CD4-positive, CD25-positive, alpha-beta regulatory T cell (primary cell): ENCODE measurements at regions not wholly inside any gene's neighbourhood (a gene's known extent, or its start where the extent isn't known, plus 50 kb on each side); places are given as distances from the start of the nearest gene placed in this dataset.
A peak's percentile ranks its signal among the peaks of the same experiment; 100 is the strongest.
"Not testable (repeated sequence)": the region's sequence is repeated elsewhere in the genome, so short reads cannot be mapped to it uniquely, and the experiment has no call there.

Experiments used
- ATAC-seq, 2 donors: fragments of 150-1000 bp; cut with Tn5 transposase; one replicate each; pipeline ENCODE4 v1.10.0; 2021; ENCODE audit warnings: low read depth in 2 of 2, moderate number of reproducible peaks in 2 of 2, moderate library complexity in 1 of 2
- DNase-seq, 3 donors: peaks; one replicate each; pipeline versions ENCODE4 v3.0.0 to v3.0.0-alpha.2; 2012 to 2022; ENCODE audit warnings: mixed read lengths in 1 of 3
- H3K27ac ChIP-seq: one replicate; pipeline ENCODE4 v1.7.0; 2013; ENCODE audit warnings: mild to moderate bottlenecking, low read length; ENCODE audit not compliant: insufficient read depth, poor library complexity, severe bottlenecking
- H3K27me3 ChIP-seq: one replicate; pipeline ENCODE4 v1.7.0; 2013; ENCODE audit warnings: low read length; ENCODE audit not compliant: control insufficient read depth, insufficient read depth
- H3K36me3 ChIP-seq: one replicate; pipeline ENCODE4 v1.7.0; 2013; ENCODE audit warnings: mild to moderate bottlenecking, low read length, moderate library complexity; ENCODE audit not compliant: control insufficient read depth, insufficient read depth
- H3K4me1 ChIP-seq: 2 replicates; pipeline ENCODE4 v1.7.0; 2013; ENCODE audit warnings: mild to moderate bottlenecking, low read length; ENCODE audit not compliant: insufficient read depth, control insufficient read depth, poor library complexity, severe bottlenecking
- H3K4me3 ChIP-seq: one replicate; pipeline ENCODE4 v1.7.0; 2013; ENCODE audit warnings: low read depth, mild to moderate bottlenecking, low read length, moderate library complexity
- H3K9me3 ChIP-seq, 2 experiments: 1 replicate in 1 of 2; 2 replicates in 1 of 2; pipeline ENCODE4 v1.7.0; 2013; ENCODE audit warnings: low read length in 2 of 2, mild to moderate bottlenecking in 1 of 2, moderate library complexity in 1 of 2; ENCODE audit not compliant: control insufficient read depth in 2 of 2
- H3K27ac Mint-ChIP-seq, 3 donors: one replicate each; pipeline ENCODE4 v1.8.0; 2020 to 2022; ENCODE audit warnings: mild to moderate bottlenecking in 3 of 3, mixed read lengths in 3 of 3, moderate library complexity in 2 of 3
- H3K27me3 Mint-ChIP-seq: one replicate; pipeline ENCODE4 v1.8.0; 2022; ENCODE audit warnings: mild to moderate bottlenecking, mixed read lengths
- H3K36me3 Mint-ChIP-seq: one replicate; pipeline ENCODE4 v1.8.0; 2020; ENCODE audit warnings: mixed read lengths
- H3K4me1 Mint-ChIP-seq, 4 donors: one replicate each; pipeline ENCODE4 v1.8.0; 2020 to 2022; ENCODE audit warnings: mixed read lengths in 4 of 4, mild to moderate bottlenecking in 1 of 4
- H3K4me3 Mint-ChIP-seq, 4 donors: one replicate each; pipeline ENCODE4 v1.8.0; 2020 to 2022; ENCODE audit warnings: mild to moderate bottlenecking in 4 of 4, mixed read lengths in 4 of 4, moderate library complexity in 3 of 4
- H3K9me3 Mint-ChIP-seq, 7 donors: one replicate each; pipeline ENCODE4 v1.8.0; 2020 to 2022; ENCODE audit warnings: mixed read lengths in 7 of 7, mild to moderate bottlenecking in 3 of 7, moderate library complexity in 2 of 7

DNA sequence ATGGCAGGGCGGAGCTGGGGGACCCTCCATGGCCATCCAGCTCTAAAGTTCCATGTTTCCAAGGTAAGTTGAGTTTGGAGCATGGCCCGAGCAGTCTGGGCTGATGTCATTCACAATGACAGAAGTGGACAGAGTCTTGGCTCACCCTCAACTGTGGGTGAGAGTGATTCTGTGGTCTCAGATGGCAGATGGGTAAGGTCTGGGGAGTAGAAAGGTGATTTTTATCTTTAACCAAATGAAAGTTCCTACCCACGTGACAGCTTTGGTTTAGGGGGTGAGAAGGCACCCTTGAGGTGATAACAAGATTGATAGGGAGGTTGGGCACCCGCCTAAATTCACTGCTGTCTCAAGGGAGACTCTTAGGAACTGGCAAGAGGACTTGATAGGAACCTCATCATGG lies 57.6 kb upstream of the PDZD8 start:
- no peaks in the 10 kb centered on the region for H3K4me1 ChIP-seq
- H3K4me1 Mint-ChIP-seq = no peaks in the 10 kb centered on the region

DNA sequence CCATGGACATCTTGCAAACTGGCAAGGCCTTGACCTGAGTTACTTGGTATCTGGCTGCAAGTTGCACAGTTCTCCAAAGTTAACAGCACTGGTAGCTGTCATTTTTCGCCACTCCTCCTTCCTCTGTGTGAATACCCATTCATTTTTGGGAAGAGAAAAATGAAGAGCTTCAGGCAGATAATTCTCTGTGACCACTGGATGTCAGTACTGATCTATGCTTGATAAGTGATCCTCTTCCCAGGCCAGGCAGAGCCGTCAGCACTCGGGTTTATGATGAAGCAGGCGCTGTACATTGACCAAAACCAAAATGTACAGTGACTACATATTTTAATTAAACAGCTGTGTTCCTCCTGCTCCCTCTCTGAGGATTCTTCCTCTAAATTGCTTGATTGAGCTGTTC lies 55.9 kb upstream of the PDZD8 start:
- H3K9me3 Mint-ChIP-seq = no peaks in the 10 kb centered on the region
- H3K4me3 Mint-ChIP-seq = no peak overlapping the region
- Histone ChIP-seq H3K9me3 (no peaks in the 10 kb centered on the region), H3K36me3 (no peaks in the 10 kb centered on the region), H3K27me3 (no peaks in the 10 kb centered on the region), H3K4me1 (no peaks in the 10 kb centered on the region), H3K27ac (no peak overlapping the region), H3K4me3 (no peak overlapping the region)
- no peak for DNase-seq
- H3K27me3 Mint-ChIP-seq = peaks cover 10% of the 10 kb centered on the region
- H3K36me3 Mint-ChIP-seq = no peaks in the 10 kb centered on the region
- no peaks in the 10 kb centered on the region for H3K4me1 Mint-ChIP-seq
- ATAC-seq = no peak
- H3K27ac Mint-ChIP-seq = no peak overlapping the region

More for the DNA sequence above, 57.6 kb upstream of the PDZD8 start:
- Mint-ChIP-seq H3K9me3 (no peaks in the 10 kb centered on the region), H3K4me3 (no peak overlapping the region), H3K27ac (no peak overlapping the region), H3K27me3 (peaks cover 10% of the 10 kb centered on the region), H3K36me3 (no peaks in the 10 kb centered on the region)
- Histone ChIP-seq H3K36me3 (no peaks in the 10 kb centered on the region), H3K27ac (no peak overlapping the region), H3K9me3 (no peaks in the 10 kb centered on the region), H3K4me3 (no peak overlapping the region), H3K27me3 (no peaks in the 10 kb centered on the region)
- DNase-seq (no peak), ATAC-seq (no peak)

GRCh38 chr10:117430535-117430934 lies 55.3 kb upstream of the PDZD8 start:
- not testable (repeated sequence) for H3K4me3 ChIP-seq, DNase-seq, H3K36me3 Mint-ChIP-seq, H3K9me3 ChIP-seq, ATAC-seq, H3K36me3 ChIP-seq, H3K27ac ChIP-seq, H3K9me3 Mint-ChIP-seq, H3K4me1 Mint-ChIP-seq, H3K27me3 Mint-ChIP-seq, H3K27me3 ChIP-seq, H3K4me1 ChIP-seq, H3K27ac Mint-ChIP-seq
- peak overlapping the region in 1 of 4 donors; percentile 69 for H3K4me3 Mint-ChIP-seq

GRCh38 chr10:117429643-117430265 lies 54.5 kb upstream of the PDZD8 start:
- H3K36me3 Mint-ChIP-seq = no peaks in the 10 kb centered on the region
- no peaks in the 10 kb centered on the region for H3K36me3 ChIP-seq
- H3K27me3 ChIP-seq = no peaks in the 10 kb centered on the region
- H3K27me3 Mint-ChIP-seq = peaks cover 6% of the 10 kb centered on the region
- no peak for ATAC-seq
- H3K9me3 ChIP-seq = no peaks in the 10 kb centered on the region
- H3K4me1 Mint-ChIP-seq = no peaks in the 10 kb centered on the region
- H3K4me1 ChIP-seq = no peaks in the 10 kb centered on the region
- H3K27ac ChIP-seq = no peak overlapping the region
- no peaks in the 10 kb centered on the region for H3K9me3 Mint-ChIP-seq
- no peak for DNase-seq
- H3K4me3 Mint-ChIP-seq = no peak overlapping the region
- no peak overlapping the region for H3K27ac Mint-ChIP-seq
- H3K4me3 ChIP-seq = no peak overlapping the region

GRCh38 chr10:117427356-117427755 lies 52.1 kb upstream of the PDZD8 start:
- H3K36me3 Mint-ChIP-seq = no peaks in the 10 kb centered on the region
- H3K4me3 Mint-ChIP-seq = no peak overlapping the region
- H3K27me3 Mint-ChIP-seq = peaks cover 4% of the 10 kb centered on the region

GRCh38 chr10:117425974-117426566 lies 50.8 kb upstream of the PDZD8 start:
- Mint-ChIP-seq H3K27me3 (peaks cover 9% of the 10 kb centered on the region), H3K4me3 (no peak overlapping the region), H3K36me3 (no peaks in the 10 kb centered on the region), H3K27ac (no peak overlapping the region), H3K4me1 (no peaks in the 10 kb centered on the region), H3K9me3 (peaks cover 0 to 3% (median 0%) of the 10 kb centered on the region in 7 donors)
- ATAC-seq = no peak
- H3K36me3 ChIP-seq = no peaks in the 10 kb centered on the region
- no peak overlapping the region for H3K4me3 ChIP-seq
- peaks cover 0 to 2% of the 10 kb centered on the region in 2 experiments for H3K9me3 ChIP-seq
- no peak for DNase-seq
- no peak overlapping the region for H3K27ac ChIP-seq
- H3K27me3 ChIP-seq = no peaks in the 10 kb centered on the region
- no peaks in the 10 kb centered on the region for H3K4me1 ChIP-seq

More at GRCh38 chr10:117427356-117427755, 52.1 kb upstream of the PDZD8 start:
- Histone ChIP-seq H3K4me3 (no peak overlapping the region), H3K36me3 (no peaks in the 10 kb centered on the region), H3K27ac (no peak overlapping the region), H3K4me1 (no peaks in the 10 kb centered on the region), H3K27me3 (no peaks in the 10 kb centered on the region), H3K9me3 (no peaks in the 10 kb centered on the region)
- no peaks in the 10 kb centered on the region for H3K9me3 Mint-ChIP-seq
- H3K4me1 Mint-ChIP-seq = no peaks in the 10 kb centered on the region
- ATAC-seq (no peak), DNase-seq (no peak)
- H3K27ac Mint-ChIP-seq = no peak overlapping the region

GRCh38 chr10:117424883-117425649 lies 49.8 kb upstream of the PDZD8 start:
- H3K36me3 Mint-ChIP-seq = no peaks in the 10 kb centered on the region
- H3K9me3 ChIP-seq = peaks cover 0 to 2% of the 10 kb centered on the region in 2 experiments
- no peak overlapping the region for H3K27ac Mint-ChIP-seq
- H3K4me3 ChIP-seq = no peak overlapping the region
- H3K4me1 ChIP-seq = no peaks in the 10 kb centered on the region
- H3K4me1 Mint-ChIP-seq = no peaks in the 10 kb centered on the region
- no peak overlapping the region for H3K4me3 Mint-ChIP-seq
- no peaks in the 10 kb centered on the region for H3K36me3 ChIP-seq
- peaks cover 0 to 7% (median 1%) of the 10 kb centered on the region in 7 donors for H3K9me3 Mint-ChIP-seq
- no peak for ATAC-seq
- H3K27me3 ChIP-seq = no peaks in the 10 kb centered on the region
- H3K27me3 Mint-ChIP-seq = peaks cover 11% of the 10 kb centered on the region
- no peak for DNase-seq
- H3K27ac ChIP-seq = no peak overlapping the region
